Glutamatergic neuron (in vitro differentiated cells): ENCODE measurements at regions not wholly inside any gene's neighbourhood (a gene's known extent, or its start where the extent isn't known, plus 50 kb on each side); places are given as distances from the start of the nearest gene placed in this dataset.

ENCODE experiments used
- DNase-seq: peaks from one replicate; pipeline ENCODE4 v3.0.0; 2022
- H3K27ac Mint-ChIP-seq: one replicate; pipeline ENCODE4 v1.8.0; 2020; ENCODE audit warnings: mild to moderate bottlenecking, mixed read lengths, inconsistent platforms; ENCODE audit not compliant: unreplicated experiment
- H3K27me3 Mint-ChIP-seq: one replicate; pipeline ENCODE4 v1.8.0; 2020; ENCODE audit warnings: mild to moderate bottlenecking, moderate library complexity, mixed read lengths, inconsistent platforms; ENCODE audit not compliant: unreplicated experiment
- H3K36me3 Mint-ChIP-seq: one replicate; pipeline ENCODE4 v1.8.0; 2020; ENCODE audit warnings: mild to moderate bottlenecking, mixed read lengths, inconsistent platforms; ENCODE audit not compliant: unreplicated experiment
- H3K4me1 Mint-ChIP-seq: one replicate; pipeline ENCODE4 v1.8.0; 2020; ENCODE audit warnings: mild to moderate bottlenecking, low read depth, mixed read lengths, inconsistent platforms; ENCODE audit not compliant: unreplicated experiment
- H3K4me3 Mint-ChIP-seq: one replicate; pipeline ENCODE4 v1.8.0; 2020; ENCODE audit warnings: mild to moderate bottlenecking, mixed read lengths, inconsistent platforms; ENCODE audit not compliant: unreplicated experiment
- H3K9me3 Mint-ChIP-seq: one replicate; pipeline ENCODE4 v1.8.0; 2020; ENCODE audit warnings: mild to moderate bottlenecking, moderate library complexity, mixed read lengths, inconsistent platforms; ENCODE audit not compliant: unreplicated experiment
- TF ChIP-seq, protein P1 (sequence below): fragments of 200-600 bp; sonication (generic); IDR thresholded peaks from one replicate; pipeline ENCODE4 v1.5.0; 2021; ENCODE audit not compliant: partially characterized antibody, unreplicated experiment

DNA sequence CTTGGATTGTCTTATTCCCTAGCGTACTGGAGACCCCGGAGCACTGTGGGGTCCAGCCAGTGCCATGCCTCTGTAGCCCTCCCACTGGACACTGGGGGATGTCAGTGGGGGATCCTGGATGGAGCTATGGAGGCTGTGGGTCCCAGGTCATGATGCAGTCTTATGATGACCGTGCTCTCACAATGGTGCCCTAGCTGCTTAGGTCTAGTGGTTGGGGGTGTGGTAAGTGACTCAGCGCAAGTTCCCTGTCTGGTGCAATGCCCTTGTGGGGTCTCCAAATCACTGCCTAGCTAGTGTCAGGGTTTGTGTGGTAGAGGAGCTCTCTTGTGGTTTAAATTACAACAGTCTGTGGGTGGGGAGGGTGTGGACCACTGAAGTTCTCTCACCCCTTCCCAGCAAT, 135.4 kb downstream of the CDC5L start:
- Mint-ChIP-seq H3K4me1 (no peaks in the 10 kb centered on the region), H3K27ac (no peak overlapping the region), H3K27me3 (peaks cover 2% of the 10 kb centered on the region), H3K4me3 (no peak overlapping the region), H3K36me3 (peaks cover 16% of the 10 kb centered on the region), H3K9me3 (no peaks in the 10 kb centered on the region)
- DNase-seq: no peak
- TF ChIP-seq, protein P1, sequence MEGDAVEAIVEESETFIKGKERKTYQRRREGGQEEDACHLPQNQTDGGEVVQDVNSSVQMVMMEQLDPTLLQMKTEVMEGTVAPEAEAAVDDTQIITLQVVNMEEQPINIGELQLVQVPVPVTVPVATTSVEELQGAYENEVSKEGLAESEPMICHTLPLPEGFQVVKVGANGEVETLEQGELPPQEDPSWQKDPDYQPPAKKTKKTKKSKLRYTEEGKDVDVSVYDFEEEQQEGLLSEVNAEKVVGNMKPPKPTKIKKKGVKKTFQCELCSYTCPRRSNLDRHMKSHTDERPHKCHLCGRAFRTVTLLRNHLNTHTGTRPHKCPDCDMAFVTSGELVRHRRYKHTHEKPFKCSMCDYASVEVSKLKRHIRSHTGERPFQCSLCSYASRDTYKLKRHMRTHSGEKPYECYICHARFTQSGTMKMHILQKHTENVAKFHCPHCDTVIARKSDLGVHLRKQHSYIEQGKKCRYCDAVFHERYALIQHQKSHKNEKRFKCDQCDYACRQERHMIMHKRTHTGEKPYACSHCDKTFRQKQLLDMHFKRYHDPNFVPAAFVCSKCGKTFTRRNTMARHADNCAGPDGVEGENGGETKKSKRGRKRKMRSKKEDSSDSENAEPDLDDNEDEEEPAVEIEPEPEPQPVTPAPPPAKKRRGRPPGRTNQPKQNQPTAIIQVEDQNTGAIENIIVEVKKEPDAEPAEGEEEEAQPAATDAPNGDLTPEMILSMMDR: no peak

DNA sequence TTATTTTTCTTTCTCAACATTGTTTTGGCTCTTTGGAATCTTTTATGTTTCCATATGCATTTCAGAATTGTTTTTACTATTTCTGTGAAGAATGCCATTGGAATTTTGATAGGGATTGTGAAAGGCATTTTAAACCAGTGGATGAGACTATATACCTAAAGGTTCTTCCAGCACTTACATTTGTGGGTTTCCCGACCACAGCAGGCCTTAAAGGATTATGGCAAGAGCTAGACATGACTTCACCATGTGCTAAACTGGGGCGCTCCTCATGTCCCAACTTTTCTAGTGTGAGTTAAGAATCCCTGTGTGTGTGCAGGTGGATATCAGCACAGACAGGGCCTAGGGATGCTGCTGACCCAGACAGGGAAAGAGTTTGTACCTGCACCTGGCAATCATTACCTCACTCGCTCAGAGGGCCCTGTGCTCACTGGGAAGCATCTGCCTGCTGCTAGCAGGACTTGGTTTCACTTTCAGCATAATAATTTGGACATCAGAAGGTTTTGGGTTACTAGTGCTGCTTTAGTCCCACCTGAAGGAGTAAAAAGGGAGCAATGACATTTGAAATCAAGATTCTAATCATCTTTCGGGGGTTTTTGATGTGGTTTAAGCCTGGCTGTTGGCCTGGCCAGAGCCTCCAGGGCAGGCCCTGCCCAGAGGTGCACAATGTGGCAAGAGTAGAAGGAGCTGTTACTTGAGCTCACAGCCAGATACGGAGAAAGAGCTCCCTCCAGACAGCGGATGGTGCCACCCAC, 137.1 kb downstream of the CDC5L start:
- Mint-ChIP-seq H3K27me3 (peaks cover 2% of the 10 kb centered on the region), H3K4me1 (peaks cover 6% of the 10 kb centered on the region), H3K36me3 (peaks cover 9% of the 10 kb centered on the region), H3K4me3 (no peak overlapping the region), H3K27ac (no peak overlapping the region), H3K9me3 (no peaks in the 10 kb centered on the region)
- TF ChIP-seq, protein P1: no peak
- DNase-seq: no peak

DNA sequence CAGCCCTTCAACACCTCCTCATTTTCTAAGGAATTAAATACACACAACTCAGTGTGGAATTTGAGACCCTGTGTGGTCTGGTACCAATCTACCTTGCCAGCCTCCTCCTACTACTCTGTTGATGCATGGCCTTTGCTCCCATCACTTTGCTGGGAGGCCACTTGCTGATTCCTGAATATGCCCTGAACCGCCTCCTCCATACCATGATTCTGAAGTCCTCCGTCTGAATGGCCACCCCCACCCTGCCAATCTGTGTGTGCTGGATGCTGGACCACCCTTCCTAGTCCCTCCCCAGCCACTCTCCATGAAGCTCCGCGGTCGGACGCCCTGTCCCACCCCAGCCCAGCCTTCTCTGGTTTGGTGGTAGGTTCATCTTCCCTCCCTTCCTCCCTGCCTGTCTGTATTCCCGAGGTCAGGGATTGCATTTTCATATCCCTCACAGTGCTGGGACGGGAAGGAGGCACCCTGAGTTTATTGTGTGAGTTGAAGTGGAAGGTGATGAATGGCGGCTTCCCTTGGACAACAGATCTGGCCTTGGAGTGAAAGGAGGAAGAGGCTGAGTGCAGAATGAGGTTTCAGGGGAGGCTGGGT, 138.3 kb downstream of the CDC5L start:
- Mint-ChIP-seq H3K4me3 (no peak overlapping the region), H3K27me3 (peaks cover 2% of the 10 kb centered on the region), H3K27ac (no peak overlapping the region), H3K9me3 (no peaks in the 10 kb centered on the region), H3K4me1 (peaks cover 6% of the 10 kb centered on the region), H3K36me3 (peaks cover 9% of the 10 kb centered on the region)
- DNase-seq: no peak
- TF ChIP-seq, protein P1: no peak

DNA sequence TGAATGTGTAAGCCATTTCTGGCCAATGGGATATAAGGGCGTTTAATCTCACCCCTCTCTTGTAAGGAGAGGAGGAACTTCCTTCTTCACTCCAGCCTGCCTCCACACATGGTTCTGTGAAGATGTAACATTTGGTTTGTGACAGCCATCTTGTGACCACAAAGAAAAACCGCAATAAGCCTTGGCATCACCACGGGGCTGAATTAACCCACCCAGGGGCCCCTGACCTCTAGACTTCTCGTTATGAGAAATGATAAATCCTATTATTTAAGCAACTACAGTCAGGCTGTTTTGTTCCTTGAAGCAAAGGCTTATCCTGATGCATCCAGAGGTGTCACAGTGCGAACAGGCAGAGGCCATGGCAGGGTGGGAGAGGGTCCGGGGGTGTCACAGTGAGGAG, 139.7 kb downstream of the CDC5L start:
- Mint-ChIP-seq H3K4me1 (peaks cover 6% of the 10 kb centered on the region), H3K36me3 (no peaks in the 10 kb centered on the region), H3K4me3 (no peak overlapping the region), H3K9me3 (no peaks in the 10 kb centered on the region), H3K27me3 (no peaks in the 10 kb centered on the region), H3K27ac (no peak overlapping the region)
- TF ChIP-seq, protein P1: no peak
- no peak for DNase-seq

DNA sequence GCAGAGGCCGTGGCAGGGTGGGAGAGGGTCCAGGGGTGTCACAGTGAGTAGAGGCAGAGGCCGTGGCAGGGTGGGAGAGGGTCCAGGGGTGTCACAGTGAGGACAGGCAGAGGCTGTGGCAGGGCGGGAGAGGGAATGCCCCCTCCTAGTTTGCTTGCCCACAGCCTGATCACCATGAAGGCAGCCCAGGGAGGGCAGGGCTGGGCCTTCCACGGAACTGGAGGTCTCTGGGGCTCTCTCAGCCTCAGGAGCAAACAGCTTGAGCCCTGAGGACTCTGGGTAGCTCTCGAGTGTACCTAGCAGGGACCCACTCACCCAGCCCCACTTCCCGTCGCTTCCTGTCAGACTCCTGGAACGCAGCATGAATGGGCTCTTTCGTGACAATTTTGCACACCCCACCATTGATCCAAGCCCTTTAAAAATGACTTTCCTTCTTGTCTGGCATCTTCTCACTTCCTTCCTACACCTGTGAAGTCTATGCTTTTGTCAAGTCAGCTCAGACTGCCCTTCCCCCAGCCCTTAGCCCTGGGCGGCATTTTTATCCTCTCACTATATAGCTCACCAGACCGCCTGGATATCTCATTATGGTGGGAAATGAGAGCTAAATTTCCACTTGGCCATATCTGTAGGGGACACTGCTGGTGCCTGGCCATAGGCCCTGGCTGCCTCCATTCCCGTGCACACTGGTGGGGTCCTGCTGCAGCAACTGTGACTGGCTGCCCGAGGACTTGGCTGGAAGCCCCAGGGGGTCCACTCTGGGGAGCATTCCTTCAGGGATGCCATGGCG, 140.3 kb downstream of the CDC5L start:
- no peaks in the 10 kb centered on the region for H3K9me3 Mint-ChIP-seq
- peaks cover 6% of the 10 kb centered on the region for H3K4me1 Mint-ChIP-seq
- no peaks in the 10 kb centered on the region for H3K36me3 Mint-ChIP-seq
- no peak overlapping the region for H3K4me3 Mint-ChIP-seq
- no peaks in the 10 kb centered on the region for H3K27me3 Mint-ChIP-seq
- DNase-seq: no peak
- no peak overlapping the region for H3K27ac Mint-ChIP-seq
- TF ChIP-seq, protein P1: no peak
